CD4-positive, alpha-beta T cell (primary cell): ENCODE measurements at regions not wholly inside any gene's neighbourhood (a gene's known extent, or its start where the extent isn't known, plus 50 kb on each side); places are given as distances from the start of the nearest gene placed in this dataset.

Experiments
- ATAC-seq: fragments of 200-7000 bp; cut with Tn5 transposase; one replicate; pipeline ENCODE4 v1.10.0; 2022; ENCODE audit warnings: mild to moderate bottlenecking; ENCODE audit not compliant: poor library complexity
- CTCF ChIA-PET: fragments of 350-600 bp; sonication (Branson Sonifier 250); formaldehyde crosslinking; loops from one replicate; lab custom pipeline; 2021; ENCODE audit warnings: antibody characterized with exemption, inconsistent platforms; lab: Charles Lee
- POLR2A ChIA-PET: fragments of 350-600 bp; sonication (Branson Sonifier 250); formaldehyde crosslinking; loops from one replicate; lab custom pipeline; 2021; ENCODE audit warnings: antibody characterized with exemption, inconsistent platforms; lab: Charles Lee
- DNase-seq, 14 experiments: peaks; one replicate each; pipeline ENCODE4 v3.0.0-alpha.2; 2013 to 2020; ENCODE audit warnings: mixed read lengths in 2 of 14
- H3K27ac ChIP-seq, 2 donors: one replicate each; pipeline versions ENCODE4 v1.5.1 to v1.7.0; 2013; ENCODE audit warnings: low read length in 2 of 2, low read depth in 1 of 2, mild to moderate bottlenecking in 1 of 2
- H3K27me3 ChIP-seq, 2 experiments: 1 replicate in 1 of 2; 2 replicates in 1 of 2; pipeline versions ENCODE4 v1.6.1 to v1.7.0; 2013; ENCODE audit warnings: low read length in 2 of 2, control low read depth in 1 of 2, mild to moderate bottlenecking in 1 of 2, moderate library complexity in 1 of 2; ENCODE audit not compliant: insufficient read depth in 2 of 2, control insufficient read depth in 1 of 2
- H3K36me3 ChIP-seq: one replicate; pipeline ENCODE4 v1.6.1; 2013; ENCODE audit warnings: low read length, control low read depth; ENCODE audit not compliant: insufficient read depth
- H3K4me1 ChIP-seq: one replicate; pipeline ENCODE4 v1.6.1; 2013; ENCODE audit warnings: low read length, control low read depth; ENCODE audit not compliant: insufficient read depth
- H3K4me3 ChIP-seq: one replicate; pipeline ENCODE4 v1.5.1; 2013; ENCODE audit warnings: mild to moderate bottlenecking, low read length, moderate library complexity
- H3K9me3 ChIP-seq, 2 experiments: 1 replicate in 1 of 2; 2 replicates in 1 of 2; pipeline versions ENCODE4 v1.6.1 to v1.7.0; 2013; ENCODE audit warnings: low read length in 2 of 2, mild to moderate bottlenecking in 2 of 2, control low read depth in 1 of 2, moderate library complexity in 1 of 2; ENCODE audit not compliant: control insufficient read depth in 1 of 2, insufficient read depth in 1 of 2
- H3K27ac Mint-ChIP-seq: one replicate; pipeline ENCODE4 v1.8.0; 2020; ENCODE audit warnings: mixed read lengths
- H3K27me3 Mint-ChIP-seq: one replicate; pipeline ENCODE4 v1.8.0; 2021; ENCODE audit warnings: mixed read lengths
- H3K36me3 Mint-ChIP-seq: one replicate; pipeline ENCODE4 v1.8.0; 2021; ENCODE audit warnings: low read depth, mixed read lengths
- H3K4me1 Mint-ChIP-seq: one replicate; pipeline ENCODE4 v1.8.0; 2021; ENCODE audit warnings: low read depth, mixed read lengths
- H3K4me3 Mint-ChIP-seq: one replicate; pipeline ENCODE4 v1.8.0; 2020; ENCODE audit warnings: mild to moderate bottlenecking, mixed read lengths
- H3K9me3 Mint-ChIP-seq: one replicate; pipeline ENCODE4 v1.8.0; 2020; ENCODE audit warnings: mixed read lengths
- intact Hi-C, 2 experiments: fragments of 100-400 bp; cut with DNase I in 1 of 2; cut with micrococcal nuclease in 1 of 2; formaldehyde crosslinking; loops; one replicate each; pipeline versions ENCODE4 v1.15.1 to v1.9.0; 2023 to 2025; cut with DNase I, micrococcal nuclease
- TF ChIP-seq, protein P1 (sequence below): fragments of 200-600 bp; IDR thresholded peaks from one replicate; pipeline ENCODE4 v1.8.0; 2022; ENCODE audit warnings: antibody characterized with exemption, mild to moderate bottlenecking

DNA sequence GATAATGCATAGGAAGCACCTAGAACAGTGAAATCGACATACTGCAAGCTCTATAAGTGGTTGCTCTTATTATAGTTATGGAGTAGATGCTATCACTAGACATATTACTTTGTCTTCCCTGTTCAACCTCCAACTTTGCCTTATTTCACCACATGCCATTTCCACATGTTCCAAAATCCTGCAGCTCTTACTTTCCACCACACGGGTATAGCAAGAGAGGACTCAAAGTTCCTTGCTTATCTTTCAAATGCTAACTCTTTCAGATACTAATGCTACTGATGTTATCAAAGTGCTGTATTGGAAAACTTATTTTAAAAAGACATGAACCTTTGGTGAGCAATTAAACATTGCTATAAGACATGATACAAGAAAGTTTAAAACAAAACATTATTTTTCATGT is 1130.1 kb downstream of the HACE1 start:
- ChIA-PET POLR2A (no interaction called here), CTCF (no interaction called here)
- Mint-ChIP-seq H3K27ac (no peak overlapping the region), H3K4me3 (no peak overlapping the region), H3K27me3 (no peaks in the 10 kb centered on the region), H3K36me3 (no peaks in the 10 kb centered on the region), H3K4me1 (no peaks in the 10 kb centered on the region), H3K9me3 (peaks cover 5% of the 10 kb centered on the region)
- ATAC-seq, result no peak
- TF ChIP-seq, protein P1, sequence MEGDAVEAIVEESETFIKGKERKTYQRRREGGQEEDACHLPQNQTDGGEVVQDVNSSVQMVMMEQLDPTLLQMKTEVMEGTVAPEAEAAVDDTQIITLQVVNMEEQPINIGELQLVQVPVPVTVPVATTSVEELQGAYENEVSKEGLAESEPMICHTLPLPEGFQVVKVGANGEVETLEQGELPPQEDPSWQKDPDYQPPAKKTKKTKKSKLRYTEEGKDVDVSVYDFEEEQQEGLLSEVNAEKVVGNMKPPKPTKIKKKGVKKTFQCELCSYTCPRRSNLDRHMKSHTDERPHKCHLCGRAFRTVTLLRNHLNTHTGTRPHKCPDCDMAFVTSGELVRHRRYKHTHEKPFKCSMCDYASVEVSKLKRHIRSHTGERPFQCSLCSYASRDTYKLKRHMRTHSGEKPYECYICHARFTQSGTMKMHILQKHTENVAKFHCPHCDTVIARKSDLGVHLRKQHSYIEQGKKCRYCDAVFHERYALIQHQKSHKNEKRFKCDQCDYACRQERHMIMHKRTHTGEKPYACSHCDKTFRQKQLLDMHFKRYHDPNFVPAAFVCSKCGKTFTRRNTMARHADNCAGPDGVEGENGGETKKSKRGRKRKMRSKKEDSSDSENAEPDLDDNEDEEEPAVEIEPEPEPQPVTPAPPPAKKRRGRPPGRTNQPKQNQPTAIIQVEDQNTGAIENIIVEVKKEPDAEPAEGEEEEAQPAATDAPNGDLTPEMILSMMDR, result no peak
- Histone ChIP-seq H3K9me3 (peaks cover 0 to 9% of the 10 kb centered on the region in 2 experiments), H3K4me3 (no peak overlapping the region), H3K27me3 (no peaks in the 10 kb centered on the region), H3K36me3 (no peaks in the 10 kb centered on the region), H3K4me1 (no peaks in the 10 kb centered on the region), H3K27ac (no peak overlapping the region)
- DNase-seq, result no peak
- intact Hi-C loops, result no loop called here

DNA sequence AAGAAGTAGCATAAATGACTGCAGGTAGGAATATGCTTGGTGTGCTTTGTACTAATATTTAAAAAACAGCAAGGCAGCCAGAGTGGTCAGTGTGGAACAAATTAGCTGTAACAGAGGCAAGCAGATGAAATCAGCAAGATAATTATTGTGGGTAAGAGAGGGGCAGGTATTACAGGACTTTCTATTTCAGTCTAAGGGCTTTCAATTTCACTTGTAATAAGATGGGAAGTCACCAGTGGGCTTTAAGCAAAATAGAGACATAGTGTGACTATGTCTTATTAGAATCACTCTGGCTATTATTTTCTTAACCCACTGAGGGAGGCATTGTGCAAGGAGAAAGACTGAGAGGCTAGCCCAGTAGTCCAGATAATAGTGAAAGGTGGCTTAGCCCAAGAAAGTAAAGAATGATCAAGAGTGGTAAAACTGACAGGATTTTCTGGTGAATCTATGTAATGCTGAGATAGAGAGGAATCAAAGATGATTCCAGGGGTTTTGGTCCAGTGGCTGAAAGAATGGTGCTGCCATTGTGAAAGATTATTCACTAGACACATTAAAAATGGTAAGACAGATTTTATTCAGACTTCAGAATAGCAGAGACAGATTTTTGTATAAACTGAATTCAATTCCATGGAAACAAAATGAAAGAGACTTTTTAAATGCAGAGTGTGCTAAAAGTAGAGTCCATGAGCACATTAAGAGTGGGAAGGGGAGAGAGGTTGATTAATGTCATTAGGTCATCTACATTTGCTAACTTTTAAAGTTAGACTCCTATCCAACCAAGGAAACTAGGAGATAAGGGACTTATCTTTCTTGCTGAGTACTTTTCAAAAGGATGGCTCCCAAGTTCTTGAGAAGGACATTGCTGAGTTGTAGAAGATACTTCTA is 1136.0 kb downstream of the HACE1 start:
- Mint-ChIP-seq H3K4me1 (no peaks in the 10 kb centered on the region), H3K4me3 (no peak overlapping the region), H3K9me3 (peaks cover 5% of the 10 kb centered on the region), H3K27me3 (no peaks in the 10 kb centered on the region), H3K36me3 (no peaks in the 10 kb centered on the region), H3K27ac (no peak overlapping the region)
- H3K4me3 ChIP-seq, result no peak overlapping the region
- POLR2A ChIA-PET, result no interaction called here
- no peak overlapping the region for H3K27ac ChIP-seq
- intact Hi-C loops, result no loop called here
- no peaks in the 10 kb centered on the region for H3K4me1 ChIP-seq
- peaks cover 0 to 3% of the 10 kb centered on the region in 2 experiments for H3K9me3 ChIP-seq
- DNase-seq (no peak), ATAC-seq (no peak)
- H3K27me3 ChIP-seq, result no peaks in the 10 kb centered on the region
- TF ChIP-seq, protein P1, result no peak
- CTCF ChIA-PET, result no interaction called here
- no peaks in the 10 kb centered on the region for H3K36me3 ChIP-seq

DNA sequence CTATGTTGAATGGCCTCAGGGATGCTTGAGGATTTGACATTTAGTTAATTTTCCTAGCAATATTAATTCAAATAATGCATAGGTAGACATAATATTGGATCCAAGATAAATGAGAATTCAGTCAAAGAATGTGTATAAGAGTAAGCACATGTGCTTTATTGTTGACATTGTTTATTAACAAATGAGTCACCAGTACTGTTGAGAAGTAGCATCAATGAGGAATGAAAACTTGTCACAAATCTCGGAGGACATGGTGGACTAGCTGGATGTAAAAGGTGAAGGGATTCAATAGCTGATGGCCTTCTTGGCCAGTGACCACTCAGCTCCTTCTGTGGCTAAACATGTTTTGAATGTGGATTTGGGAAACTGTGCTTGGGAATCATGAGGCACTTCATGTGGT is 1137.0 kb downstream of the HACE1 start:
- H3K27me3 Mint-ChIP-seq, result no peaks in the 10 kb centered on the region

More for the DNA sequence above, 1137.0 kb downstream of the HACE1 start:
- ATAC-seq (no peak), DNase-seq (no peak)
- ChIA-PET POLR2A (interaction anchor here (1.1 kb wide), 1 partner anchor 22 kb away, joined by 3 read pairs; no protein-coding TSS in a partner anchor), CTCF (no interaction called here)
- H3K4me3 Mint-ChIP-seq, result no peak overlapping the region
- Histone ChIP-seq H3K27me3 (no peaks in the 10 kb centered on the region), H3K27ac (no peak overlapping the region), H3K4me1 (no peaks in the 10 kb centered on the region), H3K9me3 (peaks cover 0 to 3% of the 10 kb centered on the region in 2 experiments), H3K36me3 (no peaks in the 10 kb centered on the region), H3K4me3 (no peak overlapping the region)
- H3K27ac Mint-ChIP-seq, result no peak overlapping the region
- peaks cover 5% of the 10 kb centered on the region for H3K9me3 Mint-ChIP-seq
- no peaks in the 10 kb centered on the region for H3K36me3 Mint-ChIP-seq
- intact Hi-C loops, result no loop called here
- no peaks in the 10 kb centered on the region for H3K4me1 Mint-ChIP-seq
- TF ChIP-seq, protein P1, result no peak
